ENCODE measurements at regions not wholly inside any gene's neighbourhood (a gene's known extent, or its start where the extent isn't known, plus 50 kb on each side); places are given as distances from the start of the nearest gene placed in this dataset.

- TF ChIP-seq CTCF (IDR thresholded peaks at IDR 0.05; ENCODE audit: low read depth, low read length, poor library complexity, severe bottlenecking), result no peak
- TF ChIP-seq EZH2phosphoT487 (IDR thresholded peaks at IDR 0.05; ENCODE audit: borderline replicate concordance, low read length), result no peak
These were observed 63.2 kb upstream of the BMP2 start for GRCh38 chr20:6704132-6704861.
